Left ventricle myocardium superior (tissue), 1 donor: ENCODE measurements at regions not wholly inside any gene's neighbourhood (a gene's known extent, or its start where the extent isn't known, plus 50 kb on each side); places are given as distances from the start of the nearest gene placed in this dataset.

Source experiments
- ATAC-seq: fragments of 200-7000 bp; cut with Tn5 transposase; one replicate; pipeline ENCODE4 v1.9.1; 2020; ENCODE audit warnings: mild to moderate bottlenecking, moderate library complexity
- DNase-seq: peaks from one replicate; pipeline ENCODE4 v3.0.0-alpha.2; 2020
- intact Hi-C: fragments of 100-400 bp; cut with micrococcal nuclease; formaldehyde crosslinking; loops from one replicate; pipeline ENCODE4 v1.11.0; 2022
- donor health status: DM: no; HTN: yes; CAD: no; lungs with severe emphysema.

DNA sequence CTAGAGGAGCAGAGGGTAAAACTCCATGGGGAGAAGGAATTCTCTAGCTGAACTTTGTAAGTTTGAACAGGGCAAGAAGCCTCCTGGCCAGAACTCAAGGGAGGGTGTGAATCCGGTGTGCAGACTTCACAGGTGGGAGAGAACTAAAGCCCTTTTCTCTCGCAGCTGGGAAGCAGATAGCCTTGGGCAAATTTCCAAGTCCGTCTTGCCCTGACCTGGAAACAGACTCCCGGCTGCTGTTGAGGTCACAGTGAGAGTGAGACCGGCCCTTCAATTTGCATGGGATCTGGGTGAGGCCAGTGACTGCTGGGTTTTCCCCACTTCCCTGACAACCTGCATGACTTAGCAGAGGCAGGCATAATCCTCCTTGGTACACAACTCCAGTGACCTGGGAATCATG, 94.5 kb upstream of the ZNF827 start:
- no peak for ATAC-seq

GRCh38 chr4:146032234-146032860, 93.7 kb upstream of the ZNF827 start:
- ATAC-seq, result no peak

More for the DNA sequence above, 94.5 kb upstream of the ZNF827 start:
- DNase-seq, result no peak
- intact Hi-C loops, result no loop called here

DNA sequence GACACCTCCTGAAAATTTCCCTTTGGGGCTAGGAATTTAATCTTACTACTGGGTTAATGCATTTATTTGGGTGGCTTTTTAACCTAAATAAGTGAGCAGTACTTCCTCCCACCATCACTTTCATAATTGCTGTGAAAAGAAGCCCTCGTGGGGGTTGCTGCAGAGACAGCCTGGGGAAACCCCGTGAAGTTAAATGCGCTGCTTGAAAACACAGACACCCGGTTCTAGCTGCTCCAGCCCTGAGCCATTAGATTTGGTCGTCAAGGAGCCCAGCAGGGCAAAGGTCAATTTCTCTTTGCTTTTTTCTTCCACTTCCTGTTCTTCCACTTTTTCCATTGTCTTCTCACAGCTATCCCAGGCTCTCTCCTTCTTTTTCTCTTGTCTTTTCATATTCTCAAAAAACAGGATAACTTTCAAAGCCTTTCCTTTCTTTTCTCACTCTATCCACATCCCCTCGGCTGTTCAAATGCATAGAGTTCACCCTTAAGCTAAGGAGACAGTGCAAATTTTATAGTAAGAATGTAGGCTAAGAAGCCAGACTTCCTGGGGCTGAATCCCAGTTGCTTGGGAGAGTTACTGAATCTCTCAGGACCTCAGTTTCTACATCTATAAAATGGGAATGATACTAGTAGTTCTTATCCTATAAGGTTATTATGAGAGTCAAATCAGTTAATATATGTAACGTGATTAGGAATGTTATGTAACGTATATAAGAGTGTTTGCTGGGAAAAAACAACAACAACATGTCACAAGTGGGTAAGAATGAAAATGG, 91.5 kb upstream of the ZNF827 start:
- no peak for ATAC-seq
- intact Hi-C loops, result no loop called here

More at GRCh38 chr4:146032234-146032860, 93.7 kb upstream of the ZNF827 start:
- intact Hi-C loops, result no loop called here
- no peak for DNase-seq

DNA sequence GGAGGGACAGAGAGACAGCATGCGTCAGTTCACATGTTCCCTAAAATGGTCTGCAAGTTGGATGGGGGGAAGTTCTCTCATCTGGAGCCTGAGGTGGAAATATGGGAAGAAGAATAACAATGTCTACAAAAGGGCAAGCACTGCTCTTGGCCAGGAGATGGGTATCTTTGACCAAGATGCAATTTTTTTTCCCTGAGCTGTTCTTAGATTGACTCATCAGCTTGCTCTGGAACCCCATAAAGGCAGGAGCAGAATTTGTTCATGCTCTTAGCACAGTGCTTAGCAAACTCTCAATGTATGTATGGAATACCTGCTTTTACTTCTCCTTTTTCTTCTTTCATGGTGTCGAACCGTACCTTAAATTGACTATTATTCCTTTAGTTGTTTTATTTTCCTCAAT, 90.5 kb upstream of the ZNF827 start:
- intact Hi-C loops, result no loop called here
- no peak for ATAC-seq

More for the DNA sequence above, 91.5 kb upstream of the ZNF827 start:
- DNase-seq, result no peak

DNA sequence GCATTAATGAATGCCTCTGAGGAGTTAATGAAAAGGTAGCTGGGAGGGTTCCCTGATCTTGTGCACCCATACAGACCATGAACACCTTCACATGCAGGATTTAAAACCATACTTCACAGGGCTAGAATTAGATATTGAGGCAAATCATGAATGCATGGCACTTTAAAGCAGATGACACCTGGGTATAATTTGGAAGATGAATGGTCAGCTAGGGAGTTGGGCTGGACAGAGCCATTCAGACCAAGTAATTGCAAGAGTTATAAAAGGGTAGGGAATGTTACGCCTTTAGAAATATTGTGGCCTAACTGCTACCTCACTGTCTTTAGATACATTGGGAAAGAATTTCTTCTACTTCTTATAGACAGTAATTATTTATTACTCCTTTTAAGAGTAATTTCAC, 89.1 kb upstream of the ZNF827 start:
- ATAC-seq (no peak), DNase-seq (no peak)
- intact Hi-C loops, result no loop called here

More for the DNA sequence above, 90.5 kb upstream of the ZNF827 start:
- no peak for DNase-seq

DNA sequence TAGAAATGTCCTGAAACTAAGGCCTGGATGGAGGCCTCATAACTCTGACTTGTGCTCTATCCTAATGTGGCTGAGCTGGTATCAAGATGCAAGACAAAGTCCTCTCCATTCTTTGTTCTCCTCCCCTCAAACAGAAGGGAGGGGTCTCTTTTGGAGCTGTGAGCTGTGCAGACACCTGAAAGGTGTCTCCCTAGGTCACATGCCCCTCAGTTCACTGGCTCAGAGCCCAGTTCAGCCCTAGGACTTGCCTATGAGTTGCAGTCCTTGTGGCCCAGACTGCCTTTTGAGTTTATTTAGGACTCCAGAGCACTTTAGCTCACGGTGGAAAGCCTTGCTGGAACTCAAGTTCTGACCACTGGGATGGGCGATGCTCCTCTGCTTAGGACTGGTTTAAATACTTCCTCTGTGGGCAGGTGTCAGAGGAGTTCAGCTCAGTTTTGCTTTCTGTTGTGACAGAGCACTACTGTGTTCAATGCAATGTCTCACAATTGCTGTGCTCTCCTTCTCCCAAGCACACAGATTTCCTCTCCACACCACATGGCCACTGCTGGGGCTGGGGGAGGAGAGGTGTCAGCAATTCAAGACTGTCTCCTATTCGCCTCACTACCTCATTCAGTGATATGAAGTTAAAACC, 84.8 kb upstream of the ZNF827 start:
- intact Hi-C loops, result no loop called here
- no peak for ATAC-seq
- DNase-seq, result no peak

- no peak for DNase-seq
- intact Hi-C loops, result no loop called here
These were observed 83.9 kb upstream of the ZNF827 start for GRCh38 chr4:146022541-146022940.

GRCh38 chr4:146018247-146018646, 79.6 kb upstream of the ZNF827 start:
- DNase-seq (no peak), ATAC-seq (no peak)
- intact Hi-C loops, result no loop called here

More at GRCh38 chr4:146022541-146022940, 83.9 kb upstream of the ZNF827 start:
- ATAC-seq, result no peak

DNA sequence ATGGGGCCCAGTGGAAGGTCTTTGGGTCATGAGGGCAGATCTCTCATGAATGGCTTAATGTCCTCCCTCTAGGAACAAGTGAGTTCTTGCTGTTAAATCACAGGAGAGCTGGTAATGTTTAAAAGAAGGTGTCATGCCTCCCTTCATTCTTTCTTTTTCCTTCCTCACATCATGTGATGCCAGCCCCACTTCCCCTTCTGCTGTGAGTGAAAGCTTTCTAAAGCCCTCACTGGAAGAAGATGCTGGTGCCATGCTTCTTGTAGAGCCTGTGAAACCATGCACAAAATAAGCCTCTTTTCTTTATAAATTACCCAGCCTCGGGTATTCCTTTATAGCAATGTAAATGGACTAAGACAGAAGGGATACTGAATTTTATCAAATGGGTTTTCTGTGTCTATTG, 66.1 kb upstream of the ZNF827 start:
- no peak for DNase-seq
- ATAC-seq, result no peak
- intact Hi-C loops, result no loop called here

GRCh38 chr4:145988628-145989027, 50.0 kb upstream of the ZNF827 start:
- intact Hi-C loops, result no loop called here
- no peak for DNase-seq
- no peak for ATAC-seq
